DMS 273 treated with DMSO at 0.1 percent for 48 hours (cell line): ENCODE measurements at regions not wholly inside any gene's neighbourhood (a gene's known extent, or its start where the extent isn't known, plus 50 kb on each side); places are given as distances from the start of the nearest gene placed in this dataset.
"Not testable (repeated sequence)": the region's sequence is repeated elsewhere in the genome, so short reads cannot be mapped to it uniquely, and the experiment has no call there.

Experiments used
- DNase-seq: peaks from one replicate; lab custom pipeline; 2025; lab: John Stamatoyannopoulos, UW

GRCh38 chr7:4437916-4438315, 244.2 kb upstream of the FOXK1 start:
- DNase-seq, result no peak

DNA sequence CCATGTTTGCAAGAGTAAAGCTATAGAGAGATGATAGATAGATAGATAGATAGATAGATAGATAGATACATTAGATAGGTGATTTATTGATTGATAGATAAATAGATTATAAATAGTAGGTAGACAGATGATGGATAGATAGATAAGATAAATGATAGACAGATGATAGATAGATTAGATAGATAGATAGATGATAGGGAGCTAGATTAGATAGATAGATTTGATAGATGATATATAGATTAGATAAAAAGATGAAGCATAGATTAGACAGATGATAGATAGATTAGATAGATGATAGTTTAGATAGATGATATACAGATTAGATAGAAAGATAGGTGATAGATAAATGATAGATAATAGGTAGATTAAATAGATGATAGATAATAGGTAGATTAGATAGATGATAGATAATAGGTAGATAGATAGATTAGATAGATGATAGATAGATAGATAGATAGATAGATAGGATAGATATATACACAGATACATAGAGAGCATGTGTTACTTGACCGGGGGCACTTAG, 243.3 kb upstream of the FOXK1 start:
- DNase-seq, result no peak

GRCh38 chr7:4439444-4439843, 242.7 kb upstream of the FOXK1 start:
- no peak for DNase-seq

DNA sequence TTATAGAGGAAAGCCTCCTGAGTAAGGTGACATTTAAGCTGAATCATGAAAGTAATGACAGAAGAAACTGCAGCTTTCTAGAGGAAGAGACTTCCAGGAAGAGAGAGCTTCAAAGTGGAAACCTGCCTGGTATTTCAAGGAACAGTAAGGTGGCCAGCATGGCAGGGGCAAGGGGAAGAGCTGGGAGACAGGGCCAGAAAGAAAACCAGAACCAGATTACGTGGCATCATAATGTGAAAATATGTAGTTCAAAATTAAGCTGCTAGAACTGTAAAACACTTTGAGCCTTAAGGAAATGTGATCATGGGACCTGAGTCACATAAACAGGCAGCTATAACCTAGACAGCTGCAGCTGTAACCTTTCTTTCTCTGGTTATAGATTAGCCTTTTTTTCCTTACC, 238.0 kb upstream of the FOXK1 start:
- no peak for DNase-seq

- no peak for DNase-seq
Measured at GRCh38 chr7:4445777-4446176, 236.3 kb upstream of the FOXK1 start.

DNA sequence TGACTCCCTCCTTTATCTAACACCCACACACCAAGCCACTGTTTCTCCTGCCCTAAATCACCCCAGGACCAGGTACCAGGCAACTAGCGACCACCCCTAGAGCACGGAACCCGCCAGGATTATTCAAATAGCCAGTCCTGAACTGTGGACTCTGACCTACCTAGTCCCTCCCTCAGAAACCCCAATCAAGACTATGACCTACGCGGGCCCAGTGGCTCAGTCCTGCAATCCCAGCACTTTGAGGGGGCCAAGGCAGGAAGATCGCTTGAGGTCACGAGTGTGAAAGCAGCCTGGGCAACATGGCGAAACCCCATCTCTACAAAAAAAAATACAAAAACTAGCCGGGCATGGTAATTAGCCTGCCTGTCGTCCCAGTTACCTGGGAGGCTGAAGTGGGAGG, 232.8 kb upstream of the FOXK1 start:
- no peak for DNase-seq

DNA sequence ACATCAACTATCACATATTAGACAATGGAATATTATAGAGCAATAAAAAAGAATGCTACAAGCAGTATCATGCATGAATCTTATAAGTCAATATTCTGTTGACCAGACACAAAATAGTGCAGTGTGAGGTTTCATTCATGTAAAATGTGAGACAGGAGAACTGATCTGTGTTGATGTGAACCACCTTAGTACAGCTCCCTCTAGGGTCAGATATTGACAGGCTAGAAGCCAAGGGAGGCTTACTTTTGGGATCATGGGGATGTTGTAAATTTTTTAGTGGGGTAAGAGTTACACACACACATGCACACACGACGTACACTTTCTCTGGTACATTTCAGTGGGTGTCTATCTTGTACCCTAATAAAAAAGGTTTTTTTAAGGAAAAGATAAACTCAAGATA, 231.6 kb upstream of the FOXK1 start:
- no peak for DNase-seq

DNA sequence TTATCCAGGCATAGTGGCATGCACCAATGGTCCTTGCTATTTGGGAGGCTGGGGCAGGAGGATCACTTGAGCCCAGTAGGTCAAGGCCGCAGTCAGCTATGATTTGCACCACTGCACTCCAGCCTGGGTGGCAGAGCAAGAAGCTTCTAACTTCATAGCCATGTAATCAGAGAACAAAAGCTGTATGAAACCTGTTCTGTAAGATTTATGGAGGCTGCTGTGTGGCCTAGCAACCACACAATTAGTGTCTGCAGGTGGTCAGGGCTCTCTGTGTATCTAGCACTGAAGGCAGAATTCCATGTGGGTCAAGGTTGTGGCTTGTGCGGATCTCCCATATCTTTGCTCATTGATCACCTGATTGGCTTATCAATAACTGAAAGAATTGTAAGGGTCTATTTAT, 221.5 kb upstream of the FOXK1 start:
- no peak for DNase-seq

DNA sequence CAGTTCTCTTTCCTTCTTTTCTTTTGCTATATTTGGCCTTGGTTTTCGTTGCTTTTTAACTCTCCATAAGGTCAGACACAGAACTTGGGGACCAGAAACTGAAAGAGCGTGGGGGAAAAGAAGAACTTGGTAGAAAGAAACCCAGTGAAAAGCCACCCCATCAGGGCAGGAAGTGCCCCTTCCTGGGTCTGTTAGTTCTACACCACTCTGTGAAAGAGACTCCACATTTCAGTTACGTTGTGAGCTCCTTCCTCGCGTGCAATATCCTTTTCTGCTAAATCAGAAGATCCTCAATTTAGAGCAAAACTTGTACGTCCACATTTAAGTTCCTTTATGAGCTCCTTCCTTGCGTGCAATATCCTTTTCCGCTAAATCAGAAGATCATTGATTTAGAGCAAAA, 220.6 kb upstream of the FOXK1 start:
- no peak for DNase-seq

- no peak for DNase-seq
Measured at GRCh38 chr7:4468320-4469102, 213.6 kb upstream of the FOXK1 start.

DNA sequence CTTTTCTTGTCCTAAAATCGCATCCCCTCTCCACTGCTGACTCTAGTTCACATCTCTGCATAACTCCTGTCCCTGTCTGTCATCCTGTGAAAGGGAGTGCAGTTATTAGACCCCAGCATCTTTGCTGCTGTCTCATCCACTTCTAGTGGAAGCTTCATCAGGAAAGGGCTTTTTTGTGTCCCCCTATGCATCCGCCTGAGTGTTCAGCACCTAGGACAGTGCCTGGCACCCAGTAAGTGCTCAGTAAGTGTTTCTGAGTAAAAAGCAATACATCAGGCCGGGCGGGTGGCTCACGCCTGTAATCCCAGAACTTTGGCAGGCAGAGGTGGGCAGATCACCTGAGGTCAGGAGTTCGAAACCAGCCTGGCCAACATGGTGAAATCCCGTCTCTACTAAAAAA, 211.8 kb upstream of the FOXK1 start:
- no peak for DNase-seq

GRCh38 chr7:4472728-4473127, 209.4 kb upstream of the FOXK1 start:
- no peak for DNase-seq

- DNase-seq, result peak; percentile 63
Measured at GRCh38 chr7:4479367-4480039, 202.6 kb upstream of the FOXK1 start.

DNA sequence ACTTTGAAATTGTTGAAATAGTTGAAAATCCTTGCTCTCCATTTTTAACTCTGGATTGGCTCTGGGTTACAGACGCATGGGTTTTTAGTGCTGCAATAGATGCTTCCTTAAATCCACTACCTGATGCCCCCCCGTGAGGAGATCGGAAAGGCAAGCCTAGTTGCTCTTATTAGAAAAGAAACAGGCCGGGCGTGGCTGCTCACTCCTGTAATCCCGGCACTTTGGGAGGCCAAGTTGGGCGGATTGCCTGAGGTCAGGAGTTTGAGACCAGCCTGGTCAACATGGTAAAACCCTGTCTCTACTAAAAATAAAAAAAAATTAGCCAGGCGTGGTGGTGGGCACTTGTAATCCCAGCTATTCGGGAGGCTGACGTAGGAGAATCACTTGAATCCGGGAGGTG, 202.0 kb upstream of the FOXK1 start:
- not testable (repeated sequence) for DNase-seq

DNA sequence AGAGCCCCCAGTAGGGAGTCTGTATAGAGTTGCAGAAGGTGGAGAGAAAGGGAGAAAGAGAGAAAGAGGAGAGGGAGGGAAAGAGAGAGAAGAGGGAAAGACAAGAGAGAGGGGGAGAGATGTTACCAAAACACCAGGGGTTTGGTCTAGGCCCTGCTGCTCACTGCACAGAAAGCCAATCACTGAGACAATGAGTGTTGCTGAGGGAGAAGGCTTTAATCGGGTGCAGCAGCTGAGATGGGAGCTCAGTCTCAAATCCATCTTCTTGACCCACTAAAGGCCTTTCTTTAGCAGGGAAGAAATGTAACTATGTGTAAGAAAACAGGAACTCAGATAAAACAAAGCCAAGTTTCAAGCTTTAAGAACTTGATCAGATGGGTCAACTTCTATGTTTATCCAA, 198.2 kb upstream of the FOXK1 start:
- no peak for DNase-seq

GRCh38 chr7:4484545-4484944, 197.6 kb upstream of the FOXK1 start:
- DNase-seq, result no peak

GRCh38 chr7:4486907-4487306, 195.2 kb upstream of the FOXK1 start:
- DNase-seq, result no peak

GRCh38 chr7:4496911-4497310, 185.2 kb upstream of the FOXK1 start:
- DNase-seq, result not testable (repeated sequence)

GRCh38 chr7:4500812-4501211, 181.3 kb upstream of the FOXK1 start:
- DNase-seq, result no peak

- not testable (repeated sequence) for DNase-seq
Measured at GRCh38 chr7:4507886-4508285, 174.2 kb upstream of the FOXK1 start.

DNA sequence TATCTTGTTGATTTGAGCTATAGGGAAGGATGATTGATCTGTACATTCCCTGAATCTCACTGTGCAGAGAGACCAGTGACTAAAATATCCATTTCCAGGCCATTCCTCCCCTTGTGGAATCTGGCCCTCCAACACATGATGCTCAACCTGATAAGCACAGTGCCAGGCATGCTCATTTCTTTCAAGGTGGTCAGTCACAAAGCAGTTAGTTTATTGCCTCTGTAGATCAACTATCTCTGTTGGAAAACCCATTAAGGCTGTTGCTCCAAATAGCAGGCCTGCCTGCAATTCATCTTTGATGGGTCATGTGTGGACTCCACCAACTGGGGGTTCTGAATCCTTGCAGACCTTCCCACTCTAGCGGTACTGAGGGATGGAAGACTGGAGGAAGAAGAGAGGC, 168.6 kb upstream of the FOXK1 start:
- no peak for DNase-seq

- DNase-seq, result no peak
Measured at GRCh38 chr7:4519819-4520520, 162.1 kb upstream of the FOXK1 start.

DNA sequence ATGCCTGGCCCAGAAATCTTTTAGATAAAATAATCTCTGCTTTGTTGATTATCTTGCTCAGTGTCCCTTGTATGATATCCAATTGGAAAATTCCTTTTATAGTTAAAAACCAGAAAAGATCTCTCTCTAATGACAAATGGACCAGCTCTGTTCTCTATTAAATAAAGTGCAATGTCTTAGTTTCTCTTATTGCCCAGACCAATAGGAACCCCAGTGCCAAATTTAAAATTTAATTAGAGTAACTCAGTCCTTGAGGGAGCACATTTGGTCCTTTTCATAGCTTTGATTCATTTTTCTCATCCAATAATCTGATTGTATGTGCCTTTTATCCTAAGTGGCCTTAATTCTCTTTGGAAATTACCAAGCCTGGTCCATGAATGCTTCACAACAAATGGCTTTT, 158.9 kb upstream of the FOXK1 start:
- no peak for DNase-seq
